ENCODE measurements at regions not wholly inside any gene's neighbourhood (a gene's known extent, or its start where the extent isn't known, plus 50 kb on each side); places are given as distances from the start of the nearest gene placed in this dataset.

DNA sequence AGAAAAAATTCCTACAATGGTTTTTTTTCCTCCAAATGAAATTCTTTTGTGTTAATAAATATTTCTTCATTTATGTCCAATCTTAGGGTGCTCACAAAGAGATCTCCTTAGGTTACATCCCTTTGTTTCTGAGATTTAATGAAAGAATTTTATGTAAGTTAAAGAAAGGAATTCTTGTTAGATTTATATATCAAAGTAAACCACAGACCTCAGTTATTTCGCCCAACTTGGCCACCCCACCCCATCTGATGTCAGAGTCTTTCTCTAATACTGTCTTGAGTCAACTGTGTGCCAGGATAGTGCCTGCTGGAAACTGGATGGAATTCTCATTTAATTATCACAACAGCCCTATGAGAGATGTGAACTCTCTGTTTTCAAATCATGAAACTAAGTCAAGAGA lies 259.9 kb downstream of the OPA1 start:
- TF ChIP-seq TAF1 (IDR thresholded peaks at IDR 0.05; ENCODE audit: low read depth, low read length) (no peak), POLR2AphosphoS5 (IDR thresholded peaks at IDR 0.05; ENCODE audit: low read depth, low read length) (no peak)
